ENCODE measurements at regions not wholly inside any gene's neighbourhood (a gene's known extent, or its start where the extent isn't known, plus 50 kb on each side); places are given as distances from the start of the nearest gene placed in this dataset.

DNA sequence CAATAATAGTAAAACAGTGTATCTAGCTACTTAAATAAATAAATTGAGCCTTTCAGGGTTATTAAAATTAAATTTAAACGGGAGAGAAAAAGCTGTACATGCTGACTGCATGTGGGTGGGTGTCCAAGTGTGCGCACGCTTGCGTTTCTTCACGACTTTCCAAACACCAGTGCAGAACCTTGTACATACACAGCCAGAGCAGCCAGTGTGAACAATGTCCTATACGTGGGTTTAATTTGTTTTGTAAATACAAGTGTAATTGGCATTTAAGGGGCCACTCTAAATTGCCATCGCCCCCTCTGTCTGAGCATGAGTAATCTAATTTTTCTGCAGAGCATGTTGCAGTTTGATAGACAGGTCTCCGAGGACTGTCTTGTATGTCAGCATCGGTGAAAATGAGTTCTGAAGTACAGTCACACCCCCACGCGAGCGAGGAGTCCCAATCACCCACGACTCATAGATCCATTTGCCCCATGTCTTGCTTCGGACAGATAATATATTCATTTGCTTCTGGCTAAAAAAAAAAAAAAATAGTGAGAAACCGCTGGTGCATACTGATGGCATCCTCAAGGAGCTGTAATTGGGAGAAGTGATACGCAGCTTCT, 121.8 kb upstream of the ARRDC4 start:
- Mint-ChIP-seq H3K4me1 (no peaks in the 10 kb centered on the region), H3K36me3 (ENCODE audit: low read depth) (no peaks in the 10 kb centered on the region), H3K27me3 (ENCODE audit: low read depth, poor library complexity) (peaks cover 8% of the 10 kb centered on the region), H3K4me3 (no peak overlapping the region), H3K27ac (no peak overlapping the region), H3K9me3 (peaks cover 5% of the 10 kb centered on the region)
- TF ChIP-seq, protein P1, sequence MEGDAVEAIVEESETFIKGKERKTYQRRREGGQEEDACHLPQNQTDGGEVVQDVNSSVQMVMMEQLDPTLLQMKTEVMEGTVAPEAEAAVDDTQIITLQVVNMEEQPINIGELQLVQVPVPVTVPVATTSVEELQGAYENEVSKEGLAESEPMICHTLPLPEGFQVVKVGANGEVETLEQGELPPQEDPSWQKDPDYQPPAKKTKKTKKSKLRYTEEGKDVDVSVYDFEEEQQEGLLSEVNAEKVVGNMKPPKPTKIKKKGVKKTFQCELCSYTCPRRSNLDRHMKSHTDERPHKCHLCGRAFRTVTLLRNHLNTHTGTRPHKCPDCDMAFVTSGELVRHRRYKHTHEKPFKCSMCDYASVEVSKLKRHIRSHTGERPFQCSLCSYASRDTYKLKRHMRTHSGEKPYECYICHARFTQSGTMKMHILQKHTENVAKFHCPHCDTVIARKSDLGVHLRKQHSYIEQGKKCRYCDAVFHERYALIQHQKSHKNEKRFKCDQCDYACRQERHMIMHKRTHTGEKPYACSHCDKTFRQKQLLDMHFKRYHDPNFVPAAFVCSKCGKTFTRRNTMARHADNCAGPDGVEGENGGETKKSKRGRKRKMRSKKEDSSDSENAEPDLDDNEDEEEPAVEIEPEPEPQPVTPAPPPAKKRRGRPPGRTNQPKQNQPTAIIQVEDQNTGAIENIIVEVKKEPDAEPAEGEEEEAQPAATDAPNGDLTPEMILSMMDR (IDR thresholded peaks at IDR 0.05): no peak
- no peak for DNase-seq

DNA sequence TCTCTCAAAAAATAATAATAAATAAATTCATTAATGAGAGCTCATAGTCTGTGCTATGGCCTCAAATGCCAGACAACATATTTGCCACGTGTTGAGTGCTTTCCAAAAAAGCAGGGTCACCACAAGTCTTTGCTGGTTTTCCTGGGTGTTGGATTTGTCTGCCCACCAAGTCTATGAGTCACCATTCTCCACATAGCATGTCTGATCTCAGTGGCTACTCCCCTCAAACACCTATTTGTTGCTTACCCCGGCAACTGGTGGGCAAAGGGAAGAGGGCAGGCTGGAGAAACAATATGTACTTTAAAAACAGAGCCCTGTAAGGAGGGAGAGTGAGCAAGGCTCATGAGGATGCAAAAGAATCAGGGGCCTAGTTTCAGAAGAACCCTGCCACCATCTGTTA, 120.0 kb upstream of the ARRDC4 start:
- H3K27ac Mint-ChIP-seq: no peak overlapping the region

GRCh38 chr15:97841558-97841957, 118.9 kb upstream of the ARRDC4 start:
- Mint-ChIP-seq H3K27ac (no peak overlapping the region), H3K36me3 (ENCODE audit: low read depth) (no peaks in the 10 kb centered on the region), H3K4me3 (no peak overlapping the region), H3K4me1 (no peaks in the 10 kb centered on the region), H3K9me3 (no peaks in the 10 kb centered on the region), H3K27me3 (ENCODE audit: low read depth, poor library complexity) (no peaks in the 10 kb centered on the region)
- TF ChIP-seq, protein P1 (IDR thresholded peaks at IDR 0.05): no peak
- no peak for DNase-seq

More for the DNA sequence above, 120.0 kb upstream of the ARRDC4 start:
- DNase-seq: no peak
- TF ChIP-seq, protein P1 (IDR thresholded peaks at IDR 0.05): no peak
- Mint-ChIP-seq H3K27me3 (ENCODE audit: low read depth, poor library complexity) (peaks cover 4% of the 10 kb centered on the region), H3K4me3 (no peak overlapping the region), H3K36me3 (ENCODE audit: low read depth) (no peaks in the 10 kb centered on the region), H3K4me1 (no peaks in the 10 kb centered on the region), H3K9me3 (no peaks in the 10 kb centered on the region)

GRCh38 chr15:97849183-97849582, 111.3 kb upstream of the ARRDC4 start:
- H3K9me3 Mint-ChIP-seq: no peaks in the 10 kb centered on the region
- no peak overlapping the region for H3K4me3 Mint-ChIP-seq
- peaks cover 18% of the 10 kb centered on the region for H3K27me3 Mint-ChIP-seq (ENCODE audit: low read depth, poor library complexity)
- DNase-seq: no peak
- no peak overlapping the region for H3K27ac Mint-ChIP-seq
- TF ChIP-seq, protein P1 (IDR thresholded peaks at IDR 0.05): no peak
- no peaks in the 10 kb centered on the region for H3K36me3 Mint-ChIP-seq (ENCODE audit: low read depth)
- no peaks in the 10 kb centered on the region for H3K4me1 Mint-ChIP-seq

GRCh38 chr15:97858296-97858695, 102.2 kb upstream of the ARRDC4 start:
- Mint-ChIP-seq H3K4me3 (no peak overlapping the region), H3K27me3 (ENCODE audit: low read depth, poor library complexity) (peaks cover 15% of the 10 kb centered on the region), H3K36me3 (ENCODE audit: low read depth) (no peaks in the 10 kb centered on the region), H3K4me1 (no peaks in the 10 kb centered on the region), H3K9me3 (peaks cover 11% of the 10 kb centered on the region), H3K27ac (no peak overlapping the region)
- TF ChIP-seq, protein P1 (IDR thresholded peaks at IDR 0.05): no peak
- no peak for DNase-seq

- H3K4me1 Mint-ChIP-seq: peaks cover 5% of the 10 kb centered on the region
- TF ChIP-seq, protein P1 (IDR thresholded peaks at IDR 0.05): no peak
- H3K9me3 Mint-ChIP-seq: peaks cover 11% of the 10 kb centered on the region
- no peak for DNase-seq
- H3K4me3 Mint-ChIP-seq: no peak overlapping the region
- no peaks in the 10 kb centered on the region for H3K36me3 Mint-ChIP-seq (ENCODE audit: low read depth)
- H3K27ac Mint-ChIP-seq: no peak overlapping the region
- peaks cover 15% of the 10 kb centered on the region for H3K27me3 Mint-ChIP-seq (ENCODE audit: low read depth, poor library complexity)
These were observed 98.8 kb upstream of the ARRDC4 start for GRCh38 chr15:97861529-97862260.
